DOHH2 (cell line): ENCODE measurements at regions not wholly inside any gene's neighbourhood (a gene's known extent, or its start where the extent isn't known, plus 50 kb on each side); places are given as distances from the start of the nearest gene placed in this dataset.

ENCODE experiments used
- H3F3A ChIP-seq: fragments of 200-600 bp; sonication (generic), shearing (Covaris generic); 2 replicates; pipeline ENCODE4 v1.6.0; 2016; ENCODE audit warnings: antibody characterized with exemption, mild to moderate bottlenecking; ENCODE audit not compliant: control insufficient read depth, insufficient read depth
- H3K27ac ChIP-seq: fragments of 200-600 bp; sonication (generic); 2 replicates; pipeline ENCODE4 v1.5.1; 2014; ENCODE audit warnings: low read depth, mild to moderate bottlenecking, low read length, moderate library complexity
- H3K27me3 ChIP-seq: fragments of 200-600 bp; sonication (generic); 2 replicates; pipeline ENCODE4 v1.6.1; 2014; ENCODE audit warnings: mild to moderate bottlenecking, low read length, mixed read lengths; ENCODE audit not compliant: control insufficient read depth
- H3K36me3 ChIP-seq: fragments of 200-600 bp; sonication (generic); 2 replicates; pipeline ENCODE4 v1.6.1; 2014; ENCODE audit warnings: mild to moderate bottlenecking, low read length, moderate library complexity, mixed read lengths; ENCODE audit not compliant: control insufficient read depth
- H3K4me1 ChIP-seq: fragments of 200-600 bp; sonication (generic); 2 replicates; pipeline ENCODE4 v1.6.1; 2014; ENCODE audit warnings: mild to moderate bottlenecking, low read length, mixed read lengths; ENCODE audit not compliant: control insufficient read depth
- H3K4me2 ChIP-seq: fragments of 200-600 bp; sonication (generic); 2 replicates; pipeline ENCODE4 v1.6.0; 2014; ENCODE audit warnings: mild to moderate bottlenecking, low read length, moderate library complexity
- H3K4me3 ChIP-seq: fragments of 200-600 bp; sonication (generic); 2 replicates; pipeline ENCODE4 v1.5.1; 2014; ENCODE audit warnings: mild to moderate bottlenecking, low read length, mixed read lengths
- H3K79me2 ChIP-seq: fragments of 200-600 bp; sonication (generic); 2 replicates; pipeline ENCODE4 v1.6.1; 2014; ENCODE audit warnings: mild to moderate bottlenecking, low read length, mixed read lengths; ENCODE audit not compliant: control insufficient read depth
- H3K9me2 ChIP-seq: fragments of 200-600 bp; sonication (generic); replicated peaks from 2 replicates; pipeline ENCODE4 v1.6.1; 2014; ENCODE audit warnings: mild to moderate bottlenecking, low read length, mixed read lengths; ENCODE audit not compliant: control insufficient read depth
- H3K9me3 ChIP-seq: fragments of 200-600 bp; sonication (generic); 2 replicates; pipeline ENCODE4 v1.6.1; 2014; ENCODE audit warnings: antibody characterized with exemption, low read length, mixed read lengths; ENCODE audit not compliant: control insufficient read depth, insufficient read depth
- H4K20me1 ChIP-seq: fragments of 200-600 bp; sonication (generic); 2 replicates; pipeline ENCODE4 v1.6.0; 2014; ENCODE audit warnings: low read depth, mild to moderate bottlenecking, antibody characterized with exemption, low read length, moderate library complexity; ENCODE audit not compliant: control insufficient read depth, insufficient read depth
- CTCF ChIP-seq: fragments of 200-600 bp; sonication (generic); IDR thresholded peaks from one replicate; pipeline ENCODE4 v1.5.1; 2014; ENCODE audit warnings: antibody characterized with exemption, mild to moderate bottlenecking, low read depth, low read length; ENCODE audit not compliant: poor library complexity, severe bottlenecking
- EZH2phosphoT487 ChIP-seq: fragments of 200-600 bp; sonication (generic); IDR thresholded peaks from 2 replicates; pipeline ENCODE4 v1.6.1; 2017; ENCODE audit warnings: borderline replicate concordance, mild to moderate bottlenecking, antibody characterized with exemption, low read length, moderate library complexity, mixed read lengths

- H3K79me2 ChIP-seq: no peaks in the 10 kb centered on the region
- peaks cover 9% of the 10 kb centered on the region; the same call in 1 of the 2 replicates for H3K9me3 ChIP-seq
- H3K36me3 ChIP-seq: no peaks in the 10 kb centered on the region
- no peaks in the 10 kb centered on the region for H3F3A ChIP-seq
- TF ChIP-seq CTCF (no peak), EZH2phosphoT487 (no peak)
- H3K27ac ChIP-seq: no peak overlapping the region
- H4K20me1 ChIP-seq: no peaks in the 10 kb centered on the region
- H3K9me2 ChIP-seq: no peaks in the 10 kb centered on the region
- no peaks in the 10 kb centered on the region for H3K27me3 ChIP-seq
- H3K4me1 ChIP-seq: no peaks in the 10 kb centered on the region
- no peak overlapping the region for H3K4me3 ChIP-seq
- no peak overlapping the region for H3K4me2 ChIP-seq
Observed at GRCh38 chr5:3987867-3988266, 392.2 kb downstream of the IRX1 start.

DNA sequence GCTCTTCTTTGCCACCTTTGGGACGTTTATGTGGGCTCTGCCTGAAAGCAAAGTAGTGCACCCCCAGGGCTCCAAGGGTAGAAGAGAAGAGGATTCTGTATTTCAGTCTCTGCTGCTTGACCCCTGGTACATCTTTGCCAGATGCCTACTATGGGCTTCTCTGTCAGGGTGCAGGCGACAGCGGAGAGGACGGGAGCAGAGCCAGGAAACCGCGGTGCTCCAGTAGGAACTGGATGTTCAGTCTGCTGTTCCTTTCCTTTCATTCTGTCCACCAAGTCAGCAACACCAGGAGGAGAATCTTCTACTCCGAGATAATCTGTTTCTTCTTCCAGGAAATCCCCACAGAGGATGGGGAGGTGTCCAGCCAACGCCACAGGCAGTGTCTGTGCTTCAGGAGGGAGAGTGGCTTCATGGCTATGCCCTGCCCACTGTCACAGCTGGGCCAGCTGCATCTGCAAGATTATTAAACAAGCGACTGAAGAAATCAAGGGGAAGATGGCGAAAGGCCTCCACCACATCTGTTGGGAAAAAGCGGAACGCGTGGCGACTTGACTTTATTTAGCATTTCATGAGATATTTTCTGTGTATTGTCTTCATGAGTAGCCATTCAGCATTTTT lies 398.3 kb downstream of the IRX1 start:
- H4K20me1 ChIP-seq: no peaks in the 10 kb centered on the region
- no peaks in the 10 kb centered on the region for H3K79me2 ChIP-seq
- H3K4me3 ChIP-seq: no peak overlapping the region
- peaks cover 17% of the 10 kb centered on the region; the same call in 1 of the 2 replicates for H3K9me3 ChIP-seq
- no peaks in the 10 kb centered on the region for H3K4me1 ChIP-seq
- no peaks in the 10 kb centered on the region for H3F3A ChIP-seq
- H3K9me2 ChIP-seq: no peaks in the 10 kb centered on the region
- TF ChIP-seq EZH2phosphoT487 (no peak), CTCF (no peak)
- H3K27me3 ChIP-seq: no peaks in the 10 kb centered on the region
- no peaks in the 10 kb centered on the region for H3K36me3 ChIP-seq
- H3K27ac ChIP-seq: no peak overlapping the region
- no peak overlapping the region for H3K4me2 ChIP-seq

DNA sequence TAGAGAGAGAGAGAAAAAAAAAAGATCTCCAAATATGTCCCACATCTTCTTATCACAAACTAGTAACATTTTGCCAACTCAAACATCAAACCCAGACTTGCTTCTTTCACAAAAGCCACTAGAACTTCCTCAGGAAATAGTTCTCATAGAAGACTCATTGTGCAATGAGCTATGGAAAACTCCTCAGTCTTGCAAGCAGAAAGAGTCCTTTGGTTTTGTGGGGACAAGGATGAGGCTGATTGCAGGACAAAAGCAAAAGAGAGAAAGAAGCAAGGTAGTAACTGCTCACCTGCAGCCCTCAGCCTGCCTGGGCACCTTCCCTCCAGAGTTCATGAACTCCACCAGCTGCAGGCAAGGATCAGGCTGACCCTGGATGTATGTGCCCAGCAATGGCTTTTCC lies 399.0 kb downstream of the IRX1 start:
- no peaks in the 10 kb centered on the region for H3K36me3 ChIP-seq
- no peaks in the 10 kb centered on the region for H3K4me1 ChIP-seq
- TF ChIP-seq CTCF (no peak), EZH2phosphoT487 (no peak)
- no peak overlapping the region for H3K4me3 ChIP-seq
- peaks cover 17% of the 10 kb centered on the region; the same call in 1 of the 2 replicates for H3K9me3 ChIP-seq
- H3K79me2 ChIP-seq: no peaks in the 10 kb centered on the region
- no peak overlapping the region for H3K27ac ChIP-seq
- H3K4me2 ChIP-seq: no peak overlapping the region
- no peaks in the 10 kb centered on the region for H3K27me3 ChIP-seq
- H4K20me1 ChIP-seq: no peaks in the 10 kb centered on the region
- H3F3A ChIP-seq: no peaks in the 10 kb centered on the region
- H3K9me2 ChIP-seq: no peaks in the 10 kb centered on the region
